ENCODE measurements at regions not wholly inside any gene's neighbourhood (a gene's known extent, or its start where the extent isn't known, plus 50 kb on each side); places are given as distances from the start of the nearest gene placed in this dataset.

GRCh38 chr1:233735847-233736246 is 121.9 kb downstream of the KCNK1 start:
- Histone ChIP-seq H3K4ac (ENCODE audit: low read depth, low read length) (no peak overlapping the region), H2BK12ac (ENCODE audit: insufficient read length, low read depth, low read length) (no peak overlapping the region), H4K5ac (ENCODE audit: insufficient read length, low read depth, low read length) (no peak overlapping the region), H2AFZ (ENCODE audit: low read length) (no peak overlapping the region), H3K9ac (ENCODE audit: extremely low read depth, insufficient read length, low read length) (no peak overlapping the region), H3K23me2 (ENCODE audit: insufficient read length, low read depth, low read length, poor library complexity, severe bottlenecking) (no peaks in the 10 kb centered on the region), H3K56ac (ENCODE audit: insufficient read length, low read depth, low read length) (no peak overlapping the region), H4K91ac (ENCODE audit: insufficient read length, low read depth, low read length) (no peak overlapping the region), H3K9me3 (ENCODE audit: control insufficient read depth, low read depth, low read length) (no peaks in the 10 kb centered on the region), H4K20me1 (ENCODE audit: control insufficient read depth, insufficient read depth, insufficient read length) (no peaks in the 10 kb centered on the region), H4K8ac (replicated peaks; ENCODE audit: insufficient read length, low read depth, low read length) (no peak overlapping the region), H3K18ac (ENCODE audit: insufficient read length, low read depth, low read length) (no peak overlapping the region), H2BK120ac (ENCODE audit: low read depth, low read length, poor library complexity, severe bottlenecking) (no peak overlapping the region), H2BK20ac (ENCODE audit: low read depth, low read length, poor library complexity, severe bottlenecking) (no peak overlapping the region), H3K23ac (ENCODE audit: insufficient read length, low read depth, low read length) (no peak overlapping the region), H2BK5ac (ENCODE audit: insufficient read length, low read length) (no peak overlapping the region), H3T11ph (ENCODE audit: low read length) (no peak overlapping the region), H3K79me2 (ENCODE audit: insufficient read depth, low read length) (no peaks in the 10 kb centered on the region), H3K4me1 (ENCODE audit: insufficient read depth, low read length) (no peaks in the 10 kb centered on the region; the same call in 1 of the 2 replicates), H3K79me1 (ENCODE audit: insufficient read depth, low read depth, low read length, poor library complexity, severe bottlenecking) (no peaks in the 10 kb centered on the region), H3K14ac (ENCODE audit: insufficient read depth, low read length) (no peak overlapping the region), H2AK5ac (ENCODE audit: insufficient read length, low read length) (no peak overlapping the region), H3K4me2 (ENCODE audit: insufficient read depth, insufficient read length, low read length) (no peak overlapping the region), H2BK15ac (ENCODE audit: low read depth, low read length) (no peak overlapping the region), H3K27me3 (ENCODE audit: insufficient read depth, low read length) (no peaks in the 10 kb centered on the region), H3K27ac (ENCODE audit: insufficient read length, low read depth, low read length) (no peak overlapping the region)
- no CpG with 5 or more reads among the region's 3 CpGs for WGBS (ENCODE audit: extremely low coverage, insufficient read length, low lambda C conversion rate)
- Mint-ChIP-seq H3K27ac (no peak overlapping the region), H3K4me1 (peaks cover 12 to 14% of the 10 kb centered on the region in 2 experiments), H3K4me3 (no peak overlapping the region), H3K9me3 (no peaks in the 10 kb centered on the region), H3K36me3 (ENCODE audit: insufficient read depth in 1 of 3, low read depth in 3 of 3) (no peaks in the 10 kb centered on the region), H3K27me3 (ENCODE audit: low read depth) (no peaks in the 10 kb centered on the region; the same call in 1 of the 2 replicates)
- no peak for DNase-seq
- no peak for TF ChIP-seq CTCF (conservative IDR thresholded peaks at IDR 0.05)

All from H9 (cell line).